Neural crest cell (in vitro differentiated cells): ENCODE measurements at regions not wholly inside any gene's neighbourhood (a gene's known extent, or its start where the extent isn't known, plus 50 kb on each side); places are given as distances from the start of the nearest gene placed in this dataset.

Source experiments
- DNase-seq: peaks from one replicate; pipeline ENCODE4 v3.0.0; 2021; ENCODE audit warnings: low read depth, mixed read lengths, low spot score
- H3K27ac Mint-ChIP-seq: one replicate; pipeline ENCODE4 v1.8.0; 2021; ENCODE audit warnings: mild to moderate bottlenecking, mixed read lengths; ENCODE audit not compliant: unreplicated experiment
- H3K27me3 Mint-ChIP-seq: 2 replicates; pipeline ENCODE4 v1.8.0; 2021; ENCODE audit warnings: low read depth, mild to moderate bottlenecking, mixed read lengths
- H3K36me3 Mint-ChIP-seq: 2 replicates; pipeline ENCODE4 v1.8.0; 2021; ENCODE audit warnings: low read depth, mild to moderate bottlenecking, mixed read lengths
- H3K4me1 Mint-ChIP-seq: 2 replicates; pipeline ENCODE4 v1.8.0; 2021; ENCODE audit warnings: mixed read lengths
- H3K4me3 Mint-ChIP-seq: one replicate; pipeline ENCODE4 v1.8.0; 2021; ENCODE audit warnings: mild to moderate bottlenecking, mixed read lengths
- H3K9me3 Mint-ChIP-seq: 2 replicates; pipeline ENCODE4 v1.8.0; 2021; ENCODE audit warnings: mixed read lengths
- CTCF ChIP-seq: fragments of 200-600 bp; sonication (generic); conservative IDR thresholded peaks from 2 replicates; pipeline ENCODE4 v1.5.0; 2021; ENCODE audit warnings: antibody characterized with exemption, mild to moderate bottlenecking

- Mint-ChIP-seq H3K27ac (no peak overlapping the region), H3K36me3 (no peaks in the 10 kb centered on the region), H3K4me3 (peak overlapping the region; percentile 95), H3K27me3 (peaks cover 79% of the 10 kb centered on the region), H3K9me3 (no peaks in the 10 kb centered on the region), H3K4me1 (peaks cover 43% of the 10 kb centered on the region)
- DNase-seq = peak; percentile 24
- no peak for TF ChIP-seq CTCF
Measured at GRCh38 chr6:21664314-21665109, 71.0 kb downstream of the SOX4 start.

- no peak for TF ChIP-seq CTCF
- Mint-ChIP-seq H3K27me3 (peaks cover 79% of the 10 kb centered on the region), H3K9me3 (no peaks in the 10 kb centered on the region), H3K27ac (no peak overlapping the region), H3K4me3 (peak overlapping the region; percentile 95), H3K4me1 (peaks cover 43% of the 10 kb centered on the region), H3K36me3 (no peaks in the 10 kb centered on the region)
- DNase-seq = no peak
Measured at GRCh38 chr6:21665110-21665391, 71.5 kb downstream of the SOX4 start.

GRCh38 chr6:21665392-21666200 is 72.0 kb downstream of the SOX4 start:
- no peak for TF ChIP-seq CTCF
- no peaks in the 10 kb centered on the region for H3K9me3 Mint-ChIP-seq
- DNase-seq = peak; percentile 12
- H3K4me3 Mint-ChIP-seq = peak overlapping the region; percentile 95
- H3K27ac Mint-ChIP-seq = peak overlapping the region; percentile 87
- no peaks in the 10 kb centered on the region for H3K36me3 Mint-ChIP-seq
- H3K27me3 Mint-ChIP-seq = peaks cover 84% of the 10 kb centered on the region
- peaks cover 43% of the 10 kb centered on the region for H3K4me1 Mint-ChIP-seq

GRCh38 chr6:21666201-21666691 is 72.7 kb downstream of the SOX4 start:
- DNase-seq = peak; percentile 30
- H3K9me3 Mint-ChIP-seq = no peaks in the 10 kb centered on the region
- peaks cover 84% of the 10 kb centered on the region for H3K27me3 Mint-ChIP-seq
- peak overlapping the region; percentile 87 for H3K27ac Mint-ChIP-seq
- H3K36me3 Mint-ChIP-seq = no peaks in the 10 kb centered on the region
- peaks cover 43% of the 10 kb centered on the region for H3K4me1 Mint-ChIP-seq
- no peak for TF ChIP-seq CTCF
- peak overlapping the region; percentile 95 for H3K4me3 Mint-ChIP-seq

GRCh38 chr6:21666853-21667681 is 73.5 kb downstream of the SOX4 start:
- Mint-ChIP-seq H3K4me1 (peaks cover 43% of the 10 kb centered on the region), H3K27me3 (peaks cover 80% of the 10 kb centered on the region), H3K9me3 (no peaks in the 10 kb centered on the region), H3K4me3 (peak overlapping the region; percentile 88), H3K27ac (peak overlapping the region; percentile 85), H3K36me3 (no peaks in the 10 kb centered on the region)
- peak; percentile 12 for DNase-seq
- TF ChIP-seq CTCF = no peak
